CD4-positive, alpha-beta T cell treated with Interleukin-10 for 1 hour (primary cell): ENCODE measurements at regions not wholly inside any gene's neighbourhood (a gene's known extent, or its start where the extent isn't known, plus 50 kb on each side); places are given as distances from the start of the nearest gene placed in this dataset.
"Not testable (repeated sequence)": the region's sequence is repeated elsewhere in the genome, so short reads cannot be mapped to it uniquely, and the experiment has no call there.

Experiments used
- DNase-seq: peaks from one replicate; pipeline ENCODE4 v3.0.0-alpha.2; 2020

- DNase-seq, result no peak
Measured at GRCh38 chr10:109647627-109648026, 275.7 kb downstream of the XPNPEP1 start.

DNA sequence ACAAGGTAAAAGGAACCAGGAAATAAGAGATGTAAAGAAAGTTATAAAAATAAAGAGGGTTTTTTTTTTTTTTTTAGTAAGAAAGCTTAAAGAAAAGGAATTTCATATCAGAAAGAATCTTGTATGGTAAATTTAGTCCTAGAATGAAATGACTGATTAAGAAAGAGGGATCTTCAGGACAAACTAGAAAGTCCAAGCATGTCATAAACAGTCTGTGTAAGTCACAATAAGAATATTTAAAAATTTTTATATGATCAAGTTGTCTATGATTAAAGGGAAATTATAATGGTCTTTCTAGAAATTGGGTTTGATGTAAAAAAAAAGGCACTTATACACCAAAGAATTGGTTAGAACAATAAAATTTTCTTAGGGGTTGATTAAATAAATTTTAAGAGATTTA lies 289.5 kb downstream of the XPNPEP1 start:
- DNase-seq, result no peak

- DNase-seq, result not testable (repeated sequence)
Measured at GRCh38 chr10:109633017-109633416, 290.3 kb downstream of the XPNPEP1 start.

- DNase-seq, result no peak
Measured at GRCh38 chr10:109624939-109625338, 298.4 kb downstream of the XPNPEP1 start.

GRCh38 chr10:109622566-109622965 lies 300.7 kb downstream of the XPNPEP1 start:
- DNase-seq, result no peak

DNA sequence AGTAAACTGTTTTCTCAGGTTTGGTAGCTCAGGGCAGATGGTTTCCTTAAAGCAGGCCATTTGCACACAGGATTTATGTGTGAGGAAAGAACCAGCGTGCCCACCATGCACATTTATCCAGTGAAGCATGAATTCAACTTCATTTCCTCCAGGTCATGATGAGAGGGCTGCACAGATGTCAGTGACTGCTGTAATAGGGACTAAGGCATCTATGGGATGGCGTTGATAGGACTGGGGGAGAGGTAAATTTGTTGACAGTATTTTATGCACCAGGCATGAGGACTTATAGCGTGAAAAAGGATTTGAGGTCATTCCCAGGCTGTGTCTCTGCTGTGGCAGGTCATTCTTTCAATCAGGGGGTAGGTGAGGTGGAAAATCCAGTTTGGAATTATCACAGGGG lies 302.9 kb downstream of the XPNPEP1 start:
- DNase-seq, result no peak

DNA sequence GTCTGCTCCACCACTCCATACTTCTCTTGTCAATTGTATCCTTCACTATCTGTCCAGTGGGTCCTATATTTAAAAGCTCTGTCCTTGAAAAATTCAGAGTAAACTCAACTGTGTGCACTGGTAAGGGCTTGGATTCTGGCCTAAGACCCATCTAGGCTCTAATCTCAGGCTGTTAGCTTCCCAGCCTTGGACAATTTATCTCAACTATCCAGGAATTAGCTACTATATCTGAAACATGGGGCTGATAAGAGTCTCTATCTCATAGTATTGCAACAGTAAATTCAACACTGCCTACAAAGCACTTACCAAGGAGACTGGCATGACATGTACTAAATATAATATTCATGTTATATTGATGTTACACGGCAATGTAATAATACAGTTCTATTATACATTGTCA lies 303.4 kb downstream of the XPNPEP1 start:
- DNase-seq, result no peak

GRCh38 chr10:109618748-109619147 lies 304.6 kb downstream of the XPNPEP1 start:
- no peak for DNase-seq

DNA sequence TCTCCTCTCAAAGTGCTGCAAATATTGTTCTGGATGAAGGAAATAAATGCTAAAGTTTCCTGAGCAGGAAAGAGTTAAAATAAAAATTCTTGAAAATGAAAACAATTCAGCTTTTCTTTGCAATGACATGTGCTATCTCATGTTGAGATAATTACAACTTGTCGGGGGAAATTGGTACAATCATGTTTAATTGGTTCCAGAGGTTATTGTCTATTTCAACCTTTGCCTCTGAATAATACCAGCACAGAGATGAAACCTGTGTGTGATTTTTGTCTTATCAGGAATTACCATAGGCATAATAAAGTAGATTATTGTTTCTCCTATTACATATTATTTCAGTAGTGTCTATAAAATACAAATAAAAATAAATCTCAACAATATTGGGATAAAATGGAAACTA lies 305.0 kb downstream of the XPNPEP1 start:
- no peak for DNase-seq

DNA sequence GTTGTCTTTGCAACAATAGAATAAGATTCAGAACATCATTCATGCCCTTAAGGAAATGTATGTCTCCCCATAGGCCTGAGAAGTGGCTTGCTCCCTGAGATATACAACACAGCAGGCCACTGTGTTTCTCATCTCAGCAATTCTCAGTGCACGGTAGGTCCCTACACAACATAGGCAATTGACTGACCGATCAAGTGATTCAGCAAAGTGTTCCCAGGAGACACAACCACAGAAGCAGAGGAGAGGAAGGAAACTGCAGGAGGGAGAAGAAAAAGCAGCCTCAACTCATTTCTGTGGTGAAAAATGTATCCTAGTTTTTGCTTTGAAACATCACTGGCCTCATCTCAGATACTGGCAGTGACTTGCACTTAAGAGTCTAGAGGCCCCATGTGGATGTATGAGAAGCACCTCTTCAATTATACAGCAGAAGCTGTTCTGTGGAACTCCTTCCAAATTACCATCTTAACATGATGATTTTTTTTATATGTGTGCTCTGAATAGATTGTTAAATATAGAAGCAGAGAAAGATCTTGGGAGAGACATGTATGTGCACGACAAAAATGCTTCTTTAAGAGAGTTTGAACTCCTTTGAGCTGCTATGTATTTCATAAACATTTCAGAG lies 306.8 kb downstream of the XPNPEP1 start:
- no peak for DNase-seq

- not testable (repeated sequence) for DNase-seq
Measured at GRCh38 chr10:109595356-109595755, 328.0 kb downstream of the XPNPEP1 start.

DNA sequence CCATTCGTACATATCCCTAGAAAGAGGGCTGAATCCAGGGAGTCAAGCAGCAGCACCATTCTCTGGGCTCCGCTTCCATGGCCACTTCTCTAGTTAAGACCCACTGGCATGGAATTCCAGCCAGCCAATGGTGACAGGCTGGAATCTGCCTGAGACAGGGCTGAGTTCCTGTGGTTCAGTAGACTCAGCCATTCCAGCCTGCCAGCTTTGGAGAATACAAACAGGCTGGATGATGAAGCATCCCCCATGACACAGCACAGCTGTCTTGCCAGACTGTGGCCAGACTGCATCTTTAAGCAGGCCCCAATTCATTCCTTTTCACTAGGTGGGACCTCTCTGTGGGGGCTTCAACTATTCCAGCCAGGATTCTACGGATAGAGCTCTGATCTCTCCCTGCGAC lies 329.6 kb downstream of the XPNPEP1 start:
- DNase-seq, result no peak

GRCh38 chr10:109592391-109592790 lies 330.9 kb downstream of the XPNPEP1 start:
- DNase-seq, result no peak

- no peak for DNase-seq
Measured at GRCh38 chr10:109591601-109592000, 331.7 kb downstream of the XPNPEP1 start.

DNA sequence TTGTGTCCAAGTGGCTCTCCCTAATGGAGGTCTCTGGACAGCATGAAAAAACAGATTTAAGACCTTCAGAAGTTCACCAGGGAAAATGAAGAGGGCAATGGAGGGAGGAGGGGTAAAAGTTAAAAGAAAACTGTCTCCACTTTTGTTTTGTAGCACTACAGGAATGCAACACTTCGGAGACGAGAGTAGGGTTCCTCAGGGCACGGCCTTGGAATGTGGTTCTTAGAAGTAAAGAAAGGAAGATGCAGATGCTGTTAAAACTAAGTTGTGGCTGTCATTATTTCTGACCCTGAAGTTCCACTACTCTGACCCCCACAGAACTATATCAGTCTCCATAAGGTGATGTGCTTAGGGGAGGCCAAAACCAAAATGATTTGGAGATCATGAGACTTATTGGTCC lies 335.1 kb downstream of the XPNPEP1 start:
- DNase-seq, result no peak

DNA sequence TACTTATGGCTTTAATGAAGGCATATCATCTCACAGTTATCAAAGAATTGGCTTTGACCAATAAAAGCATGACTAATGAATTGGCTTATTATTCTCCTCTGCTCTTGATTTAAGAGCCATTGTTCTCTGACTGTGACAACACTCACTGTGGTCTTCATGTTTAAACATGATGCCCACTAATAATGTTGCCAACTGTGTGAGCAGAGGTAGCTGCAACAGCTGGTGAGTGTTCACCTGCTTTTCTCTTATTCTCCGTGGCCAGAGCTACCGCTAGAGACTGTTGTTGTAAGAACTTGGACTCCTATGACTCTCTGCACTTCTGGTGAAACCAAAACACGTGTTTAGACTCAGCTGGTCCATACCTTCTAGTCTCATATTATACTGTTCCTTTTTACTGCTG lies 335.9 kb downstream of the XPNPEP1 start:
- no peak for DNase-seq

- no peak for DNase-seq
Measured at GRCh38 chr10:109556399-109556798, 366.9 kb downstream of the XPNPEP1 start.

DNA sequence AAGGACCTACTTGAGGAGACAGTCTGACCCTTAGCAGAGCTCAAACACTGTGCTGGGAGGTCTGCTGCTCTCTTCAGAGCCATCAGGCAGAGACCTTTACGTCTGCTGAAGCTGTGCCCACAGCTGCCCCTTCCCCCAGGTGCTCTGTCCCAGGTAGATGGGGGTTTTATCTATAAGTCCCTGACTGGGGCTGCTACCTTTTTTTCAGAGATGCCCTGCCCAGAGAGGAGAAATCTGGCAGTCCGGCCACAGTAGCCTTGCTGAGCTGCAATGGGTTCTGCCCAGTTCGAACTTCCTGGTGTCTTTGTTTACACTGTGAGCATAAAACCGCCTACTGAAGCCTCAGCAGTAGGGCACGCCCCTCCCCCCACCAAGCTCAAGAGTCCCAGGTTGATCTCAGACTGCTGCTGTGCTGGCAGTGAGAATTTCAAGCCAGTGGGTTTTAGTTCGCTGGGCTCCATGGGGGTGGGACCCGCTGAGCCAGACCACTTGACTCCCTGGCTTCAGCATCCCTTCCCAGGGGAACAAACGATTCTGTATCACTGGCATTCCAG lies 381.2 kb downstream of the XPNPEP1 start:
- not testable (repeated sequence) for DNase-seq

DNA sequence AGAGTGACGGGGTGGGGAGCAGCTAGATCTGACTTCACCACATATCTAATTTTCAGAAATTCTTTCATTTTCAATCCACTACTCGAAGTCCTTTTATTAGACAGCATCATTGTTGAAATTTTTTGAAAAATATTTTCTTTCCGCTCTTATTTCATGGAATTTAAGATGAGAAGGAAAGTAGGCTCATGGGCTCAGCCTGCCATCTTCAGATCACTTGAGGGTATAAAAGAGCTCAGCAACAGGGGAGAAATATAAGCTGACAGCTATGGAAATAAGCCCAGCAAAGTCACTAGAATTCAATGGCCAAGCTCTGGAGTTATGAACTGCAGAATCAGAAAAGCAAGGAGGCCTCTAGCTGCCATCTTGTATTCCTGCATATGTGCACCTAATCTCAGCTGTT lies 389.1 kb downstream of the XPNPEP1 start:
- DNase-seq, result no peak

GRCh38 chr10:109529258-109529657 lies 394.1 kb downstream of the XPNPEP1 start:
- DNase-seq, result no peak

GRCh38 chr10:109517748-109518147 lies 405.6 kb downstream of the XPNPEP1 start:
- DNase-seq, result no peak

DNA sequence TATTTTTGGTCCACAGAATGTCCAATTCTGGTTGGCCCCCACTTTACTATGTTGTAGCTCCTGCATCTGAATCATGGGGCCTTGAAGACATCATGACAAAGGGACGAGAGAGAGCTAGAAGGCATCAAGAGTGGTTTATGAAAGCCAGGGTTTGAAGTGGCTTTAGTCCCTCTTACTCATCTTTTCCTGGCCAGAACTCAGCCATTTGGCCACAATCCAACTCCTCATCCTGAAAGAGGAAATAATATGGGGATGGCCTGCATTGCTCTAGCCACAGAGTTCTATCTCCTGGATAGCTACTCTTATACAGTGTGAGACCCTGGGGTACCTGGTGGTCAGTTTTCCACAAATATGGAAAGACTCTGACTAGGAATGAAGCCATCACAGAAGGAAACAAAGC lies 418.9 kb downstream of the XPNPEP1 start:
- no peak for DNase-seq

- no peak for DNase-seq
Measured at GRCh38 chr10:109487691-109488090, 435.6 kb downstream of the XPNPEP1 start.

GRCh38 chr10:109480836-109481235 lies 442.5 kb downstream of the XPNPEP1 start:
- DNase-seq, result no peak

DNA sequence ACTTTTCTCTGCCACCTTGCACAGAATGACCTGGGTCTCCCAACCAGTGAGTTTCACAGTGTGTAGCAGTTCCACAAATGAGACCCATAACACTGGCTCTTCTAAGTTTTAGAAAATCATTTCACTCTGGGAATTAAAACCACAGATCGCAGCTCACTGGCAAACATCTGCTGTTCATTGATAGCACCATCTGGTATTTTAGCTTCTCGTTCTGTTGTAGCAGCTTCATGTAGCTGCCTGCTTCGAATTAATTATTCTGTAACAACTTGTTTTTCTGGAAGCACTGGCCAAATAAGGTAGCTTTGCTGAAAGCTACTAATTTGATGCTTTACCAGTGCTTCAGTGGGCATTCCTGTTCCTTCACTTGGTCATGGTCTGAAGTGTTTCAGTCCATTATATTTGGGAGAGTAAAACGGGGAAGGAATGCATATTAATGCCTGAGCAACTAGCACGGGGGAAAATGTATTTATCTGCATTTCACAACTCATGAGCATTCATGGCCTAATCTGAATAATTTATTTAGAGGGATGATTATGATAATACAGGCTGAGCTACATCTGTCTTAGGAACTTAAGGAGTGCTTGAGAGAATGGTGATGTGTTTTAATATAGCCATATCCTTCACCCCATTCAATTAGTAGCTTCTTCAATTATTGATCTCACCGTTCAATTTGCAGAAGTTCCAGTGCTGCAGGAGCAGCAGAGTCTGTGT lies 447.4 kb downstream of the XPNPEP1 start:
- no peak for DNase-seq
